ENCODE measurements at regions not wholly inside any gene's neighbourhood (a gene's known extent, or its start where the extent isn't known, plus 50 kb on each side); places are given as distances from the start of the nearest gene placed in this dataset.

- 89% methylated on average over 2 of the region's 2 CpGs; no CpG with 5 or more reads in 1 of the 2 experiments for WGBS, 2 experiments (ENCODE audit: extremely low coverage in 2 of 2, insufficient read length in 1 of 2)
- Histone ChIP-seq H4K5ac (ENCODE audit: low read depth, low read length) (no peak overlapping the region), H4K91ac (ENCODE audit: insufficient read depth, low read depth, low read length) (no peak overlapping the region), H3K9me3 (ENCODE audit: control insufficient read depth, insufficient read depth, low read length) (peaks cover 3% of the 10 kb centered on the region), H2AK5ac (ENCODE audit: low read depth, low read length) (no peak overlapping the region), H3K27ac (ENCODE audit: insufficient read depth, low read length) (no peak overlapping the region), H3K4ac (ENCODE audit: low read depth, low read length) (no peak overlapping the region), H2BK5ac (ENCODE audit: low read depth, low read length, poor library complexity, severe bottlenecking) (peak overlapping the region; percentile 8), H2BK20ac (ENCODE audit: low read depth, low read length) (no peak overlapping the region), H3K14ac (replicated peaks; ENCODE audit: low read depth, low read length) (no peak overlapping the region), H3K23ac (ENCODE audit: low read depth, low read length) (no peak overlapping the region), H4K20me1 (ENCODE audit: insufficient read depth, low read length) (no peaks in the 10 kb centered on the region), H2AK9ac (replicated peaks; ENCODE audit: low read depth, low read length, poor library complexity) (no peak overlapping the region), H3K36me3 (ENCODE audit: control insufficient read depth, insufficient read depth, low read length) (no peaks in the 10 kb centered on the region), H3K4me1 (ENCODE audit: control insufficient read depth, insufficient read depth, low read length) (no peaks in the 10 kb centered on the region), H2BK120ac (ENCODE audit: low read depth, low read length) (no peak overlapping the region), H3K79me1 (ENCODE audit: low read depth in 1 of 2, low read length in 2 of 2) (no peaks in the 10 kb centered on the region), H3K27me3 (ENCODE audit: control insufficient read depth, insufficient read depth, low read length) (no peaks in the 10 kb centered on the region), H3K18ac (ENCODE audit: low read depth, low read length) (no peak overlapping the region), H3K4me2 (ENCODE audit: low read depth, low read length) (no peak overlapping the region), H3K56ac (ENCODE audit: extremely low read depth, insufficient read depth, low read length) (no peak overlapping the region), H3K9ac (ENCODE audit: low read depth, low read length) (no peak overlapping the region), H2AFZ (replicated peaks; ENCODE audit: low read length, poor library complexity) (peak overlapping the region; percentile 11), H3K4me3 (ENCODE audit: insufficient read depth, low read depth, low read length) (no peak overlapping the region), H3K9me1 (ENCODE audit: insufficient read depth, low read length) (no peaks in the 10 kb centered on the region), H2BK15ac (ENCODE audit: low read depth, low read length) (no peak overlapping the region), H4K8ac (ENCODE audit: low read depth in 2 of 2, low read length in 2 of 2) (no peak overlapping the region)
- no TSS peak for BruUV-seq (replicated peaks)
- DNase-seq, result no peak
- dilution Hi-C loops (cut with HindIII; ENCODE audit: low sequenced_read_pairs, unreplicated experiment), result no loop called here
- ChIA-PET POLR2A (ENCODE audit: unreplicated experiment) (no interaction called here), CTCF (no interaction called here)
- intact Hi-C loops (cut with micrococcal nuclease), result no loop called here
- ATAC-seq (ENCODE audit: low read depth), result no peak
- in situ Hi-C loops (cut with MboI; ENCODE audit: low sequenced_read_pairs), result no loop called here
- TF ChIP-seq NFE2L2 (IDR thresholded peaks at IDR 0.05; ENCODE audit: low read depth, low read length) (no peak), RCOR1 (IDR thresholded peaks at IDR 0.05; ENCODE audit: insufficient replicate concordance, low read length) (no peak), USF2 (IDR thresholded peaks at IDR 0.05; ENCODE audit: low read depth, low read length) (no peak), SMC3 (IDR thresholded peaks at IDR 0.05; ENCODE audit: low read depth, low read length) (no peak), CEBPB (IDR thresholded peaks at IDR 0.05; ENCODE audit: low read depth, low read length) (no peak), BHLHE40 (IDR thresholded peaks at IDR 0.05; ENCODE audit: low read depth, low read length) (no peak), POLR2A (IDR thresholded peaks at IDR 0.05; ENCODE audit: low read depth, low read length) (no peak), MXI1 (IDR thresholded peaks at IDR 0.05; ENCODE audit: borderline replicate concordance, low read depth, low read length) (no peak), CTCF (conservative IDR thresholded peaks at IDR 0.05; ENCODE audit: low read depth, low read length) (no peak), CHD1 (IDR thresholded peaks at IDR 0.05; ENCODE audit: low read depth, low read length) (no peak), RAD21 (IDR thresholded peaks at IDR 0.05; ENCODE audit: low read length) (no peak), MAFK (IDR thresholded peaks at IDR 0.05; ENCODE audit: low read depth, low read length) (no peak), ELK1 (IDR thresholded peaks at IDR 0.05; ENCODE audit: borderline replicate concordance, low read depth, low read length) (no peak), MAZ (IDR thresholded peaks at IDR 0.05; ENCODE audit: borderline replicate concordance, low read depth, low read length) (no peak), FOS (IDR thresholded peaks at IDR 0.05; ENCODE audit: low read depth, low read length) (no peak), RFX5 (IDR thresholded peaks at IDR 0.05; ENCODE audit: low read depth, low read length) (no peak)
These were observed 1677.3 kb upstream of the TENM3 start for GRCh38 chr4:180565856-180566431.

All from IMR-90 (cell line).